H9 (cell line): ENCODE measurements at regions not wholly inside any gene's neighbourhood (a gene's known extent, or its start where the extent isn't known, plus 50 kb on each side); places are given as distances from the start of the nearest gene placed in this dataset.

Source experiments
- DNase-seq: peaks from one replicate; pipeline ENCODE4 v3.0.0-alpha.2; 2017
- H2AFZ ChIP-seq: one replicate; pipeline ENCODE4 v1.6.1; 2013; ENCODE audit warnings: mild to moderate bottlenecking, low read length, control low read depth, moderate library complexity
- H2AK5ac ChIP-seq: 2 replicates; pipeline ENCODE4 v1.6.1; 2013; ENCODE audit warnings: low read length, control low read depth, mixed read lengths; ENCODE audit not compliant: insufficient read length
- H2BK120ac ChIP-seq: one replicate; pipeline ENCODE4 v1.6.1; 2013; ENCODE audit warnings: low read depth, mild to moderate bottlenecking, low read length, control low read depth, inconsistent platforms; ENCODE audit not compliant: poor library complexity, severe bottlenecking
- H2BK12ac ChIP-seq: 2 replicates; pipeline ENCODE4 v1.6.1; 2013; ENCODE audit warnings: low read length, control low read depth, mixed read lengths, low read depth; ENCODE audit not compliant: insufficient read length
- H2BK15ac ChIP-seq: 2 replicates; pipeline ENCODE4 v1.6.1; 2013; ENCODE audit warnings: low read depth, low read length, control low read depth
- H2BK20ac ChIP-seq: one replicate; pipeline ENCODE4 v1.6.1; 2013; ENCODE audit warnings: low read depth, mild to moderate bottlenecking, low read length, control low read depth, inconsistent platforms; ENCODE audit not compliant: poor library complexity, severe bottlenecking
- H2BK5ac ChIP-seq: 2 replicates; pipeline ENCODE4 v1.6.1; 2013; ENCODE audit warnings: low read length, control low read depth, mixed read lengths; ENCODE audit not compliant: insufficient read length
- H3K14ac ChIP-seq: 2 replicates; pipeline ENCODE4 v1.6.1; 2013; ENCODE audit warnings: low read length, control low read depth; ENCODE audit not compliant: insufficient read depth
- H3K18ac ChIP-seq: 2 replicates; pipeline ENCODE4 v1.6.1; 2013; ENCODE audit warnings: low read depth, mild to moderate bottlenecking, mixed read lengths, low read length, control low read depth; ENCODE audit not compliant: insufficient read length
- H3K23ac ChIP-seq: 2 replicates; pipeline ENCODE4 v1.6.1; 2013; ENCODE audit warnings: low read length, control low read depth, mixed read lengths, low read depth; ENCODE audit not compliant: insufficient read length
- H3K23me2 ChIP-seq: 2 replicates; pipeline ENCODE4 v1.6.1; 2013; ENCODE audit warnings: low read depth, mild to moderate bottlenecking, mixed read lengths, low read length, control low read depth; ENCODE audit not compliant: insufficient read length, poor library complexity, severe bottlenecking
- H3K27ac ChIP-seq: 2 replicates; pipeline ENCODE4 v1.5.1; 2013; ENCODE audit warnings: low read length, control low read depth, mixed read lengths, low read depth; ENCODE audit not compliant: insufficient read length
- H3K27me3 ChIP-seq: 2 replicates; pipeline ENCODE4 v1.6.1; 2013; ENCODE audit warnings: low read length, control low read depth, inconsistent platforms; ENCODE audit not compliant: insufficient read depth
- H3K4ac ChIP-seq: 2 replicates; pipeline ENCODE4 v1.6.1; 2013; ENCODE audit warnings: low read depth, mild to moderate bottlenecking, control low read depth, inconsistent platforms, low read length, moderate library complexity
- H3K4me1 ChIP-seq: 2 replicates; pipeline ENCODE4 v1.6.1; 2013; ENCODE audit warnings: low read length, control low read depth, inconsistent platforms; ENCODE audit not compliant: insufficient read depth
- H3K4me2 ChIP-seq: 2 replicates; pipeline ENCODE4 v1.6.1; 2013; ENCODE audit warnings: low read length, control low read depth, mixed read lengths; ENCODE audit not compliant: insufficient read length, insufficient read depth
- H3K56ac ChIP-seq: 2 replicates; pipeline ENCODE4 v1.6.1; 2013; ENCODE audit warnings: low read depth, mild to moderate bottlenecking, mixed read lengths, low read length, control low read depth; ENCODE audit not compliant: insufficient read length
- H3K79me1 ChIP-seq: 2 replicates; pipeline ENCODE4 v1.6.1; 2013; ENCODE audit warnings: low read depth, mild to moderate bottlenecking, moderate library complexity, low read length, control low read depth, inconsistent platforms; ENCODE audit not compliant: insufficient read depth, poor library complexity, severe bottlenecking
- H3K79me2 ChIP-seq: 2 replicates; pipeline ENCODE4 v1.6.1; 2013; ENCODE audit warnings: low read length, control low read depth, inconsistent platforms; ENCODE audit not compliant: insufficient read depth
- H3K9ac ChIP-seq: 2 replicates; pipeline ENCODE4 v1.6.1; 2013; ENCODE audit warnings: low read length, control low read depth, mixed read lengths; ENCODE audit not compliant: insufficient read length; ENCODE audit errors: extremely low read depth
- H3K9me3 ChIP-seq: one replicate; pipeline ENCODE4 v1.6.1; 2013; ENCODE audit warnings: low read depth, low read length, inconsistent platforms; ENCODE audit not compliant: control insufficient read depth
- H3T11ph ChIP-seq: one replicate; pipeline ENCODE4 v1.6.1; 2013; ENCODE audit warnings: mild to moderate bottlenecking, low read length, control low read depth, inconsistent platforms
- H4K20me1 ChIP-seq: one replicate; pipeline ENCODE4 v1.6.1; 2013; ENCODE audit not compliant: control insufficient read depth, insufficient read length, insufficient read depth
- H4K5ac ChIP-seq: 2 replicates; pipeline ENCODE4 v1.6.1; 2013; ENCODE audit warnings: low read depth, mild to moderate bottlenecking, mixed read lengths, low read length, control low read depth; ENCODE audit not compliant: insufficient read length
- H4K8ac ChIP-seq: replicated peaks from 2 replicates; pipeline ENCODE4 v1.6.1; 2013; ENCODE audit warnings: low read length, control low read depth, mixed read lengths, low read depth; ENCODE audit not compliant: insufficient read length
- H4K91ac ChIP-seq: 2 replicates; pipeline ENCODE4 v1.6.1; 2013; ENCODE audit warnings: low read depth, mild to moderate bottlenecking, moderate library complexity, mixed read lengths, low read length, control low read depth; ENCODE audit not compliant: insufficient read length
- H3K27ac Mint-ChIP-seq, 3 experiments: 2 replicates in 2 of 3; 3 replicates in 1 of 3; pipeline ENCODE4 v1.8.0; 2020 to 2021; ENCODE audit warnings: mixed read lengths in 3 of 3, mild to moderate bottlenecking in 1 of 3, moderate library complexity in 1 of 3
- H3K27me3 Mint-ChIP-seq: 2 replicates; pipeline ENCODE4 v1.8.0; 2021; ENCODE audit warnings: low read depth, mild to moderate bottlenecking, moderate library complexity, mixed read lengths
- H3K36me3 Mint-ChIP-seq, 3 experiments: 2 replicates in 2 of 3; 3 replicates in 1 of 3; pipeline ENCODE4 v1.8.0; 2020 to 2021; ENCODE audit warnings: low read depth in 3 of 3, mixed read lengths in 3 of 3; ENCODE audit not compliant: insufficient read depth in 1 of 3
- H3K4me1 Mint-ChIP-seq, 2 experiments: 2 replicates each; pipeline ENCODE4 v1.8.0; 2020; ENCODE audit warnings: mixed read lengths in 2 of 2
- H3K4me3 Mint-ChIP-seq, 2 experiments: 2 replicates in 1 of 2; 3 replicates in 1 of 2; pipeline ENCODE4 v1.8.0; 2020 to 2021; ENCODE audit warnings: mild to moderate bottlenecking in 2 of 2, mixed read lengths in 2 of 2, moderate library complexity in 1 of 2
- H3K9me3 Mint-ChIP-seq, 2 experiments: 2 replicates in 1 of 2; 3 replicates in 1 of 2; pipeline ENCODE4 v1.8.0; 2020; ENCODE audit warnings: mild to moderate bottlenecking in 2 of 2, mixed read lengths in 2 of 2, moderate library complexity in 1 of 2
- TF ChIP-seq, protein P1 (sequence below): fragments of 200-600 bp; sonication (generic); conservative IDR thresholded peaks from 3 replicates; pipeline ENCODE4 v1.8.0; 2021; ENCODE audit warnings: antibody characterized with exemption, mild to moderate bottlenecking

DNA sequence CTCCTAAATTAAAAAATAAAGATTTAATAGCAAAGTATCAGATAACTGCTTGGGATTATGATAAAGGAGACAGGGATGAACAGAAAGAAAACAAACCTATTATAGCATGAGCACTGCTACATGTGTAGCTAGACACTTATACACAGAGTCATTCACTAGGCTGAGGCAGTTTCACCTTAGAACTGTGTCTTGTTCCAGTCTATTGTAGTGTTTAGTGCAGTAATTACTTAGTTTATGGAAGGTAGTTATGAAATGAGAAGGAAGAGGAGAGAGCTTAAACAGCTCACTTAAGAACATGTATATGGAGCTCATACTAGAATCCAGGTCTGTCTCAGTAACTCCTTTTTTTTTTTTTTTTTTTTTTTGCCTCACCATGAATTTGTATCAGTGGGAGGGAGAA, 441.4 kb downstream of the PDCD6IP start:
- H2BK12ac ChIP-seq = no peak overlapping the region
- H2BK5ac ChIP-seq = no peak overlapping the region
- no peak overlapping the region for H3K14ac ChIP-seq
- no peak overlapping the region for H3K27ac ChIP-seq
- TF ChIP-seq, protein P1, sequence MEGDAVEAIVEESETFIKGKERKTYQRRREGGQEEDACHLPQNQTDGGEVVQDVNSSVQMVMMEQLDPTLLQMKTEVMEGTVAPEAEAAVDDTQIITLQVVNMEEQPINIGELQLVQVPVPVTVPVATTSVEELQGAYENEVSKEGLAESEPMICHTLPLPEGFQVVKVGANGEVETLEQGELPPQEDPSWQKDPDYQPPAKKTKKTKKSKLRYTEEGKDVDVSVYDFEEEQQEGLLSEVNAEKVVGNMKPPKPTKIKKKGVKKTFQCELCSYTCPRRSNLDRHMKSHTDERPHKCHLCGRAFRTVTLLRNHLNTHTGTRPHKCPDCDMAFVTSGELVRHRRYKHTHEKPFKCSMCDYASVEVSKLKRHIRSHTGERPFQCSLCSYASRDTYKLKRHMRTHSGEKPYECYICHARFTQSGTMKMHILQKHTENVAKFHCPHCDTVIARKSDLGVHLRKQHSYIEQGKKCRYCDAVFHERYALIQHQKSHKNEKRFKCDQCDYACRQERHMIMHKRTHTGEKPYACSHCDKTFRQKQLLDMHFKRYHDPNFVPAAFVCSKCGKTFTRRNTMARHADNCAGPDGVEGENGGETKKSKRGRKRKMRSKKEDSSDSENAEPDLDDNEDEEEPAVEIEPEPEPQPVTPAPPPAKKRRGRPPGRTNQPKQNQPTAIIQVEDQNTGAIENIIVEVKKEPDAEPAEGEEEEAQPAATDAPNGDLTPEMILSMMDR = no peak
- no peak overlapping the region for H3K27ac Mint-ChIP-seq
- H3K9me3 Mint-ChIP-seq = no peaks in the 10 kb centered on the region
- no peak overlapping the region for H4K5ac ChIP-seq
- no peak overlapping the region for H2AK5ac ChIP-seq
- no peak overlapping the region for H3K9ac ChIP-seq
- no peaks in the 10 kb centered on the region for H3K9me3 ChIP-seq
- H4K8ac ChIP-seq = no peak overlapping the region
- no peak overlapping the region for H2BK20ac ChIP-seq
- no peak overlapping the region for H3K18ac ChIP-seq
- no peaks in the 10 kb centered on the region for H3K23me2 ChIP-seq
- no peak overlapping the region for H3K56ac ChIP-seq
- H3K4me1 Mint-ChIP-seq = peaks cover 0 to 3% of the 10 kb centered on the region in 2 experiments; a peak in 1 of 4 replicates
- H3K27me3 Mint-ChIP-seq = no peaks in the 10 kb centered on the region
- no peaks in the 10 kb centered on the region for H3K79me2 ChIP-seq
- no peak overlapping the region for H3K23ac ChIP-seq
- no peak overlapping the region for H3K4me3 Mint-ChIP-seq
- no peak overlapping the region for H3T11ph ChIP-seq
- no peaks in the 10 kb centered on the region for H3K79me1 ChIP-seq
- H4K20me1 ChIP-seq = no peaks in the 10 kb centered on the region
- no peaks in the 10 kb centered on the region for H3K27me3 ChIP-seq
- no peaks in the 10 kb centered on the region for H3K4me1 ChIP-seq
- no peak for DNase-seq
- no peak overlapping the region for H2BK120ac ChIP-seq
- no peak overlapping the region for H3K4ac ChIP-seq
- no peak overlapping the region for H3K4me2 ChIP-seq
- no peak overlapping the region for H2AFZ ChIP-seq
- no peak overlapping the region for H4K91ac ChIP-seq
- H2BK15ac ChIP-seq = no peak overlapping the region
- H3K36me3 Mint-ChIP-seq = no peaks in the 10 kb centered on the region
